ENCODE measurements at regions not wholly inside any gene's neighbourhood (a gene's known extent, or its start where the extent isn't known, plus 50 kb on each side); places are given as distances from the start of the nearest gene placed in this dataset.

DNA sequence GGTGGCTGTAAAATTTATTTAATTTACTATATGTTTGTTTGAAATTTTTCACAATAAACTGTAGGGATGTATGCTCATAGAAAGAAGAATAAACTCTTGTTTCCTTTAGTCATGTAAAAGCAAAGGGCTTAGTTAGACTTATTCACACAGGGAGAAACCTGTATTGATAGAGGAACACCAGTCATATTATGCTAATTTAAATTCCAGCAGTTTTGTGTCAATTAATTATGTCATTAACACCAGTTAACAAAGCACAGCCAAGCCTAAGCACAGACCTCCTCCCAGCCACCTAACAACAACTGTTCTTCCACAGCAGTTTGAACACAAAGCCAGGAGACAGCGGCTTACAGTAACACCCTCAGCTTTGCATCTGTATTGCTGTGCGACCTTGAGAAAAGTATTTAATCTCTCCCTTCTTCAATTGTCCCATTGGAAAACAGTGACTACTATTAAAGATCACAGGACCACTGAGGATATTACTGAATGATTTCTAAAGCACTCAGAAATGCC is 260.8 kb upstream of the RRP15 start:
- no peak overlapping the region for H3K4me3 ChIP-seq (ENCODE audit: low read depth, low read length)
- TF ChIP-seq, protein P1, sequence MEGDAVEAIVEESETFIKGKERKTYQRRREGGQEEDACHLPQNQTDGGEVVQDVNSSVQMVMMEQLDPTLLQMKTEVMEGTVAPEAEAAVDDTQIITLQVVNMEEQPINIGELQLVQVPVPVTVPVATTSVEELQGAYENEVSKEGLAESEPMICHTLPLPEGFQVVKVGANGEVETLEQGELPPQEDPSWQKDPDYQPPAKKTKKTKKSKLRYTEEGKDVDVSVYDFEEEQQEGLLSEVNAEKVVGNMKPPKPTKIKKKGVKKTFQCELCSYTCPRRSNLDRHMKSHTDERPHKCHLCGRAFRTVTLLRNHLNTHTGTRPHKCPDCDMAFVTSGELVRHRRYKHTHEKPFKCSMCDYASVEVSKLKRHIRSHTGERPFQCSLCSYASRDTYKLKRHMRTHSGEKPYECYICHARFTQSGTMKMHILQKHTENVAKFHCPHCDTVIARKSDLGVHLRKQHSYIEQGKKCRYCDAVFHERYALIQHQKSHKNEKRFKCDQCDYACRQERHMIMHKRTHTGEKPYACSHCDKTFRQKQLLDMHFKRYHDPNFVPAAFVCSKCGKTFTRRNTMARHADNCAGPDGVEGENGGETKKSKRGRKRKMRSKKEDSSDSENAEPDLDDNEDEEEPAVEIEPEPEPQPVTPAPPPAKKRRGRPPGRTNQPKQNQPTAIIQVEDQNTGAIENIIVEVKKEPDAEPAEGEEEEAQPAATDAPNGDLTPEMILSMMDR (IDR thresholded peaks at IDR 0.05; ENCODE audit: borderline replicate concordance, insufficient read depth, low read depth, low read length): no peak

DNA sequence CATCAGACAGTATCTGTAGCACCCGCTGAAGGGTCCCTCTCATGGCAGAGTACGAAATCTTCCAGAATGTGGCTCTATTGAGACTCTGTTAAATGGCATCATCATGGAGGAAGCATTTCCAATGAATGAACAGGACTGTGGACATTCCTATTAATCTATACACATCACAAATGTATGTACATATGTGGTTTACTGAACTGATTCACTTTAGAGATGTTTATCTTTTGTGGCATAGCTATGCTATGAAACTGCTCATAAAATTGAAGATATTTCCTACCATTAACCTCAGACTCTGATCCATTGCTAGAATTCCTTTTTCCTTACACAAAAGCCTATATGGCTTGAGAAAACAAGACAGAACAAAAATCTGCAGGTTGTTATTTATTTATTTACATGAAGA is 259.6 kb upstream of the RRP15 start:
- H3K4me3 ChIP-seq (ENCODE audit: low read depth, low read length): no peak overlapping the region
- TF ChIP-seq, protein P1 (IDR thresholded peaks at IDR 0.05; ENCODE audit: borderline replicate concordance, insufficient read depth, low read depth, low read length): no peak

- TF ChIP-seq, protein P1 (IDR thresholded peaks at IDR 0.05; ENCODE audit: borderline replicate concordance, insufficient read depth, low read depth, low read length): no peak
- no peak overlapping the region for H3K4me3 ChIP-seq (ENCODE audit: low read depth, low read length)
These were observed 257.9 kb upstream of the RRP15 start for GRCh38 chr1:218027152-218027551.

- H3K4me3 ChIP-seq (ENCODE audit: low read depth, low read length): no peak overlapping the region
- TF ChIP-seq, protein P1 (IDR thresholded peaks at IDR 0.05; ENCODE audit: borderline replicate concordance, insufficient read depth, low read depth, low read length): no peak
These were observed 254.2 kb upstream of the RRP15 start for GRCh38 chr1:218030846-218031245.

DNA sequence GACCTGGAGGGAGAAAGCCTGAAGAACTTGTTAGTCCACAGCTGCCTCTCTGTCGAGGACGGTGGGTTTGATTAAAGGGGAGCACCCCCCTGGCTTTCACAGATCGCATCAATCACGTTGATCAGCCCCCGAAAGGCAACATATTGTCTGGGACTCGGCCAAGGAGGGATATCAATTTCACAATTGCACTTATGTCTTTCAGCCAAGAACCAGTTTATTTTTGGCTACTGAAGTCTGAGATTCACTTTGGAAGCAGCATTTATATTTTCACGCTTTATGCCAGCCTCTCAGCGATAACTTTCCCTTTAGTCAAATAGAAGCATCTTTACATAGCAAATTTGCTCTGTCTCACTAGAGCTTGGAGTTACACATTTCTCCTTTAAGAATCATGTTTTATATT is 253.2 kb upstream of the RRP15 start:
- TF ChIP-seq, protein P1 (IDR thresholded peaks at IDR 0.05; ENCODE audit: borderline replicate concordance, insufficient read depth, low read depth, low read length): no peak
- H3K4me3 ChIP-seq (ENCODE audit: low read depth, low read length): no peak overlapping the region

GRCh38 chr1:218034468-218034867 is 250.6 kb upstream of the RRP15 start:
- H3K4me3 ChIP-seq (ENCODE audit: low read depth, low read length): no peak overlapping the region
- TF ChIP-seq, protein P1 (IDR thresholded peaks at IDR 0.05; ENCODE audit: borderline replicate concordance, insufficient read depth, low read depth, low read length): no peak

- TF ChIP-seq, protein P1 (IDR thresholded peaks at IDR 0.05; ENCODE audit: borderline replicate concordance, insufficient read depth, low read depth, low read length): no peak
- H3K4me3 ChIP-seq (ENCODE audit: low read depth, low read length): no peak overlapping the region
These were observed 236.2 kb upstream of the RRP15 start for GRCh38 chr1:218048828-218049420.

All from GM12875 (cell line).